ENCODE measurements at regions not wholly inside any gene's neighbourhood (a gene's known extent, or its start where the extent isn't known, plus 50 kb on each side); places are given as distances from the start of the nearest gene placed in this dataset.

DNA sequence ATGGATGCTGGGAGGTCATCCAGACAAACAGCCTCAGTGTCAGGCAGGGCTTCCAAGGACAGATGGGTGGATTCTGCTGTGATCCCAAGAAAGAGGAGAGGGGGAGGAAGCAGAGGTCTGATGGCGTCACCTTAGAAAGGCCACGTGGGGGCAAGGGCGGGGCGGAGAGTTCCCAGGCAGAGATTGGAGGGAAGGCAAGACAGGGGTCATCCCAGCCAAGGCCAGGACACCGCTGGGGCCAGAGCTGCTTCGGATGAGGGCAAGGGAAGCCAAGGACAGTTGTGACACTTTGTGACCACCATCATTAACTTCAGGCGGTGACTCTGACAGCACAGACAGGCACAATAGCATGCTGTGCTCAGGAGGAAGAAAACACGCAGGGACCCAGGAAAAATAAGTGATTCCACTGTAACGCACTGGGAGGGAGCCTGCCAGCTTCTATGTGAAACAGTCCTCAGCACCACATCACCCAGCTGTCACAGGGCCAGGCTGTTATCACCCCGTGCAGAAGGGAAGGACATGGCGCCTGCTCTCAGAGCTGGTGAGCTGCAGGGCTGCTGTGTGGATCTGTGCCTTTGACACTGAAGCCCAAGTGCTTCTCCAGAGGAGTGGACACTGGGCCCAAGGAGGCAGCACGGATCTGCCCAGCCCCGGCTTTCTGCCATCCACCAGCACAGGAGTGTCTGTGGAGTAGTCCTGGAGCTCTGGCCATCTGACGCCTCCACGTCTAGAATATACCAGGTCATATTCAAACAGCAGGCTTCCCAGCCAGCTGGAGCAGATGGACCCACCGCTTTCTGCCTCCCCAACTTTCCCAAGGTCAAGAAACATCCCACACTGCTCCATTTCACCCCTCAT, 204.1 kb downstream of the NDUFA10 start:
- no peaks in the 10 kb centered on the region for H3K9me3 ChIP-seq
- H3K36me3 ChIP-seq: no peaks in the 10 kb centered on the region
- WGBS: 78% methylated on average over 16 of the region's 16 CpGs
- no peaks in the 10 kb centered on the region for H3K4me1 ChIP-seq (replicated peaks)
- no peak for TF ChIP-seq POLR2AphosphoS5 (IDR thresholded peaks at IDR 0.05)
- TF ChIP-seq POLR2A (IDR thresholded peaks at IDR 0.05): no peak
- TF ChIP-seq, protein P1, sequence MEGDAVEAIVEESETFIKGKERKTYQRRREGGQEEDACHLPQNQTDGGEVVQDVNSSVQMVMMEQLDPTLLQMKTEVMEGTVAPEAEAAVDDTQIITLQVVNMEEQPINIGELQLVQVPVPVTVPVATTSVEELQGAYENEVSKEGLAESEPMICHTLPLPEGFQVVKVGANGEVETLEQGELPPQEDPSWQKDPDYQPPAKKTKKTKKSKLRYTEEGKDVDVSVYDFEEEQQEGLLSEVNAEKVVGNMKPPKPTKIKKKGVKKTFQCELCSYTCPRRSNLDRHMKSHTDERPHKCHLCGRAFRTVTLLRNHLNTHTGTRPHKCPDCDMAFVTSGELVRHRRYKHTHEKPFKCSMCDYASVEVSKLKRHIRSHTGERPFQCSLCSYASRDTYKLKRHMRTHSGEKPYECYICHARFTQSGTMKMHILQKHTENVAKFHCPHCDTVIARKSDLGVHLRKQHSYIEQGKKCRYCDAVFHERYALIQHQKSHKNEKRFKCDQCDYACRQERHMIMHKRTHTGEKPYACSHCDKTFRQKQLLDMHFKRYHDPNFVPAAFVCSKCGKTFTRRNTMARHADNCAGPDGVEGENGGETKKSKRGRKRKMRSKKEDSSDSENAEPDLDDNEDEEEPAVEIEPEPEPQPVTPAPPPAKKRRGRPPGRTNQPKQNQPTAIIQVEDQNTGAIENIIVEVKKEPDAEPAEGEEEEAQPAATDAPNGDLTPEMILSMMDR (IDR thresholded peaks at IDR 0.05): no peak
- no peaks in the 10 kb centered on the region for H3K27me3 ChIP-seq (replicated peaks; ENCODE audit: insufficient read depth)
- H3K4me3 ChIP-seq: no peak overlapping the region
- DNase-seq (ENCODE audit: low spot score): no peak
- H3K27ac ChIP-seq: no peak overlapping the region
- intact Hi-C loops (cut with DNase I): no loop called here

DNA sequence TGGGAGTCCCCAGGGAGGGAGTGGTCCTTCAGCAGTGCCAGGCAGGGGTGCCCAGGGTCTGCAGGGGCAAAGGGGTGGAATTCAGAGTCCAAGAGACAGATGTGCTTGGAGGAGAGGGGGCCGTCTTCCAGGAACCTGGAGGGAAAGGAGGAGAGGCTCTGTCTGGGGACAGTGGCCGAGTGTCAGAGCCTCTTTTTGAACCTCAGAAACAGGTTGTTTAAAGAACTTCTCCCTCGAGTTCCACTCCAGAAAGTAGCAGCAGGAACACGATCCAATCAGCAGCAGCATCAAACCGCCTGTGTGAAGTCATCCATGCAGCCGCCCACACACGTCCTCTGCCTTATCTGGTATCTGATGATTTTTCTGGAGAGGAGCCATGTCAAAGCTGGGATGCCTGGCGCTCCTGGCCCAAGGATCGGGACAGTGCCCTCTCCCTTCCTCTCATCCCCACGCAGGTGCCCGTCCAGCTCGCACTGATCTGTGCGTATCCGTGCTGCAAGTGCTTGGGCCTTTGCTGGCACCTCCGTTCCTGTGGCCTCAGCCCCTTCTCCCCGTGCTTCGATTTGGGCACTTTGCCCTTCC, 205.1 kb downstream of the NDUFA10 start:
- intact Hi-C loops (cut with DNase I): no loop called here
- no peak for DNase-seq (ENCODE audit: low spot score)
- no peaks in the 10 kb centered on the region for H3K9me3 ChIP-seq
- no peaks in the 10 kb centered on the region for H3K27me3 ChIP-seq (replicated peaks; ENCODE audit: insufficient read depth)
- H3K27ac ChIP-seq: no peak overlapping the region
- no peaks in the 10 kb centered on the region for H3K36me3 ChIP-seq
- 57% methylated on average over 17 of the region's 17 CpGs for WGBS
- TF ChIP-seq POLR2A (IDR thresholded peaks at IDR 0.05) (no peak), POLR2AphosphoS5 (IDR thresholded peaks at IDR 0.05) (no peak)
- TF ChIP-seq, protein P1 (IDR thresholded peaks at IDR 0.05): no peak
- no peaks in the 10 kb centered on the region for H3K4me1 ChIP-seq (replicated peaks)
- no peak overlapping the region for H3K4me3 ChIP-seq

DNA sequence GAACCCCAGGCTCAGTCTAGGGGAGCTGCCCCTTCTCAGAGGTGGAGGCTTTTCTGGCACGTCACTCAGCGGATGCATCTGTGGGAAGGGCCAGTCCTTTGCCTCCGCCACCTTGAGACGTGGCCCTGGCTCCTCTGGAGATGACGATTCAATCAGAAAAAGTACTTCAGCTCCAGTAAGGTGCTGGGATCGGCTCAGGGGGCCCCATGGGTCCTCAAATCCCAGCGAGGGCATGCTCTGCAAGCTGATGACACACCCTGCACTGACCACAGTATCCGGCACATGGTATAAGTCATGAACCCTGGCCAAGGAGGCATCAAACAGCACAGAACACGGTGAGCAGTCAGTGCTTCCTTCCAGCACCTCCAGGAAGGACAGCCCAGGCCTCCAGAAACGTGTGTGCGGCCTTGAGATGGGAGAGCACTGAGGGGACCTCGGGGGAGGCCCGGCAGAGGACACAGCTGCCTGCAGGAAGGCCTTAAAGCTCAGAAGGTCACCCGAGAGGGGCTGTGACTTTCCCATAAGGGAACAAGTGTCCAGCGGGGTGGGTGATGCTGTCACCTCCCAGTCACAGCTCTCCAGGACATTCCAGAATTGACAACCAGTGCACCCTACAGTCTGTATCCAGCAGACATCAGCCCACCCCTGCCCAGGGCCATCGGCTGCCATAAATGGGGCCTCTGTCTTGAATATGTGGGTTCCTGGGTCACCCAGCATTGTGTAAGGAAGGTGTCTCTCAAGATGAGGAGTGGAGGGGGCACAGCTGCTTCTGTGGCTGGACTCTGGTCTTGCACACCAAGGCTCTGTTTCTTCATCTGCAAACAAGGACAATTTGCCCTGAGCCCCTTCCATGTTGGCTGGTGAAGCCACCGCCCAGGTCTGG, 205.8 kb downstream of the NDUFA10 start:
- 90% methylated on average over 16 of the region's 17 CpGs for WGBS
- no peak for DNase-seq (ENCODE audit: low spot score)
- Histone ChIP-seq H3K36me3 (no peaks in the 10 kb centered on the region), H3K4me3 (no peak overlapping the region), H3K9me3 (no peaks in the 10 kb centered on the region), H3K27me3 (replicated peaks; ENCODE audit: insufficient read depth) (no peaks in the 10 kb centered on the region), H3K4me1 (replicated peaks) (no peaks in the 10 kb centered on the region), H3K27ac (no peak overlapping the region)
- TF ChIP-seq, protein P1 (IDR thresholded peaks at IDR 0.05): no peak
- intact Hi-C loops (cut with DNase I): no loop called here

DNA sequence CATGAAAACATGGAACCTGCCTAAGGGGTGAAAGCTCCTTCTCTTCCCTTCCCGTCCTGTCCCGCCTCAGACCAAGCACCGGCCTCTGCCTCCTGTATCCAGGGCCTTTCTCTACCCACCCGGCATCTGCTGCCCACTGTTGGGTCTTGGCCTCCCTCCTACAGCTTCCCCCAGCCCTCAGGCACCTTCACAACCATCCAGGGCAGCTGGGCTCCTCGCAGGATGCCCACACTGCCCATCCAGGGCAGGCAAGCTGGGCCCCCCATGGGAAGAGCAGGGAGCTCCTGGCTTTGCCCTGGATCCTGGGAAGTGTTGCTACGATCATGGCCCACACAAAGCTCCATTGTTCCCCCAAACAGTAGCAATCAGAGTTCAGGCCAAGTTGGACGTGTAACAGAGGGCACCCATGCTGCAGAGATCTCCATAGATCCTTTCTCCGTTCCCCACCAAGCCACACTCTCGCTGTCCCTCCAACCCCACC, 206.6 kb downstream of the NDUFA10 start:
- TF ChIP-seq POLR2AphosphoS5 (IDR thresholded peaks at IDR 0.05) (no peak), POLR2A (IDR thresholded peaks at IDR 0.05) (no peak)
- TF ChIP-seq, protein P1 (IDR thresholded peaks at IDR 0.05): no peak
- no peaks in the 10 kb centered on the region for H3K27me3 ChIP-seq (replicated peaks; ENCODE audit: insufficient read depth)
- intact Hi-C loops (cut with DNase I): no loop called here
- WGBS: 82% methylated on average over 9 of the region's 9 CpGs
- H3K27ac ChIP-seq: no peak overlapping the region
- no peaks in the 10 kb centered on the region for H3K36me3 ChIP-seq
- no peak overlapping the region for H3K4me3 ChIP-seq
- H3K9me3 ChIP-seq: no peaks in the 10 kb centered on the region
- H3K4me1 ChIP-seq (replicated peaks): no peaks in the 10 kb centered on the region
- DNase-seq (ENCODE audit: low spot score): no peak
